ENCODE measurements at regions not wholly inside any gene's neighbourhood (a gene's known extent, or its start where the extent isn't known, plus 50 kb on each side); places are given as distances from the start of the nearest gene placed in this dataset.

GRCh38 chr11:114896594-114896993 is 218.3 kb downstream of the NXPE2 start:
- no peak overlapping the region for H3K27ac Mint-ChIP-seq

GRCh38 chr11:114909866-114910265 is 231.5 kb downstream of the NXPE2 start:
- Histone ChIP-seq H3K4me2 (no peak overlapping the region), H3K27ac (no peak overlapping the region), H4K20me1 (ENCODE audit: low read depth) (no peaks in the 10 kb centered on the region), H3F3A (ENCODE audit: low read depth) (no peaks in the 10 kb centered on the region), H2AFZ (replicated peaks) (no peak overlapping the region), H3K9ac (no peak overlapping the region), H3K79me2 (ENCODE audit: low read depth) (no peaks in the 10 kb centered on the region), H3K9me3 (ENCODE audit: low read depth) (no peaks in the 10 kb centered on the region), H3K4me3 (no peak overlapping the region), H3K27me3 (no peaks in the 10 kb centered on the region), H3K36me3 (no peaks in the 10 kb centered on the region), H3K4me1 (no peaks in the 10 kb centered on the region)
- no peak overlapping the region for H3K4me3 Mint-ChIP-seq
- no peaks in the 10 kb centered on the region for H3K4me1 Mint-ChIP-seq
- H3K27ac Mint-ChIP-seq: no peak overlapping the region
- DNase-seq (ENCODE audit: low spot score): peak; percentile 19
- peaks cover 3% of the 10 kb centered on the region for H3K27me3 Mint-ChIP-seq (ENCODE audit: insufficient read depth, low read depth)
- no peaks in the 10 kb centered on the region for H3K36me3 Mint-ChIP-seq
- no peak for TF ChIP-seq EZH2 (IDR thresholded peaks at IDR 0.05)
- TF ChIP-seq, protein P1, sequence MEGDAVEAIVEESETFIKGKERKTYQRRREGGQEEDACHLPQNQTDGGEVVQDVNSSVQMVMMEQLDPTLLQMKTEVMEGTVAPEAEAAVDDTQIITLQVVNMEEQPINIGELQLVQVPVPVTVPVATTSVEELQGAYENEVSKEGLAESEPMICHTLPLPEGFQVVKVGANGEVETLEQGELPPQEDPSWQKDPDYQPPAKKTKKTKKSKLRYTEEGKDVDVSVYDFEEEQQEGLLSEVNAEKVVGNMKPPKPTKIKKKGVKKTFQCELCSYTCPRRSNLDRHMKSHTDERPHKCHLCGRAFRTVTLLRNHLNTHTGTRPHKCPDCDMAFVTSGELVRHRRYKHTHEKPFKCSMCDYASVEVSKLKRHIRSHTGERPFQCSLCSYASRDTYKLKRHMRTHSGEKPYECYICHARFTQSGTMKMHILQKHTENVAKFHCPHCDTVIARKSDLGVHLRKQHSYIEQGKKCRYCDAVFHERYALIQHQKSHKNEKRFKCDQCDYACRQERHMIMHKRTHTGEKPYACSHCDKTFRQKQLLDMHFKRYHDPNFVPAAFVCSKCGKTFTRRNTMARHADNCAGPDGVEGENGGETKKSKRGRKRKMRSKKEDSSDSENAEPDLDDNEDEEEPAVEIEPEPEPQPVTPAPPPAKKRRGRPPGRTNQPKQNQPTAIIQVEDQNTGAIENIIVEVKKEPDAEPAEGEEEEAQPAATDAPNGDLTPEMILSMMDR (IDR thresholded peaks at IDR 0.05): peak; percentile 36
- peaks cover 8% of the 10 kb centered on the region for H3K9me3 Mint-ChIP-seq

More at GRCh38 chr11:114896594-114896993, 218.3 kb downstream of the NXPE2 start:
- Histone ChIP-seq H4K20me1 (ENCODE audit: low read depth) (no peaks in the 10 kb centered on the region), H3K36me3 (no peaks in the 10 kb centered on the region), H3K9me3 (ENCODE audit: low read depth) (no peaks in the 10 kb centered on the region), H3K79me2 (ENCODE audit: low read depth) (no peaks in the 10 kb centered on the region), H3K4me1 (peaks cover 5% of the 10 kb centered on the region), H3K4me3 (no peak overlapping the region), H3K4me2 (no peak overlapping the region), H3K27me3 (peaks cover 5% of the 10 kb centered on the region), H3K9ac (no peak overlapping the region), H3K27ac (no peak overlapping the region), H2AFZ (replicated peaks) (no peak overlapping the region), H3F3A (ENCODE audit: low read depth) (no peaks in the 10 kb centered on the region)
- Mint-ChIP-seq H3K4me1 (no peaks in the 10 kb centered on the region), H3K9me3 (peaks cover 17% of the 10 kb centered on the region), H3K36me3 (no peaks in the 10 kb centered on the region), H3K4me3 (no peak overlapping the region), H3K27me3 (ENCODE audit: insufficient read depth, low read depth) (peaks cover 19% of the 10 kb centered on the region)
- TF ChIP-seq, protein P1 (IDR thresholded peaks at IDR 0.05): no peak
- TF ChIP-seq EZH2phosphoT487 (IDR thresholded peaks at IDR 0.05) (no peak), EZH2 (IDR thresholded peaks at IDR 0.05) (no peak)
- DNase-seq (ENCODE audit: low spot score): no peak

- Histone ChIP-seq H3K4me3 (no peak overlapping the region), H3K9ac (no peak overlapping the region), H3K27ac (no peak overlapping the region), H3K4me2 (no peak overlapping the region), H3K4me1 (no peaks in the 10 kb centered on the region), H3F3A (ENCODE audit: low read depth) (no peaks in the 10 kb centered on the region), H3K79me2 (ENCODE audit: low read depth) (no peaks in the 10 kb centered on the region), H3K27me3 (no peaks in the 10 kb centered on the region), H3K9me3 (ENCODE audit: low read depth) (no peaks in the 10 kb centered on the region), H2AFZ (replicated peaks) (no peak overlapping the region), H3K36me3 (no peaks in the 10 kb centered on the region), H4K20me1 (ENCODE audit: low read depth) (no peaks in the 10 kb centered on the region)
- Mint-ChIP-seq H3K4me1 (no peaks in the 10 kb centered on the region), H3K4me3 (no peak overlapping the region), H3K27ac (no peak overlapping the region), H3K36me3 (no peaks in the 10 kb centered on the region), H3K27me3 (ENCODE audit: insufficient read depth, low read depth) (peaks cover 3% of the 10 kb centered on the region), H3K9me3 (no peaks in the 10 kb centered on the region)
- no peak for TF ChIP-seq EZH2 (IDR thresholded peaks at IDR 0.05)
- TF ChIP-seq EZH2phosphoT487 (IDR thresholded peaks at IDR 0.05): no peak
- TF ChIP-seq, protein P1 (IDR thresholded peaks at IDR 0.05): no peak
- no peak for DNase-seq (ENCODE audit: low spot score)
Observed at GRCh38 chr11:114912826-114913225, 234.5 kb downstream of the NXPE2 start.

All from neural progenitor cell (in vitro differentiated cells).